GM19035 (cell line): ENCODE measurements at regions not wholly inside any gene's neighbourhood (a gene's known extent, or its start where the extent isn't known, plus 50 kb on each side); places are given as distances from the start of the nearest gene placed in this dataset.

Experiments used
- ATAC-seq: cut with Tn5 transposase; IDR thresholded peaks from one replicate; pipeline ENCODE4 v1.9.1; 2021; ENCODE audit not compliant: unreplicated experiment

- ATAC-seq: no peak
Observed at GRCh38 chr2:235139956-235140800, 188.4 kb downstream of the SH3BP4 start.

- ATAC-seq: no peak
Observed at GRCh38 chr2:235140801-235141081, 188.9 kb downstream of the SH3BP4 start.

- ATAC-seq: no peak
Observed at GRCh38 chr2:235141411-235142128, 189.8 kb downstream of the SH3BP4 start.

- ATAC-seq: no peak
Observed at GRCh38 chr2:235142601-235143000, 190.8 kb downstream of the SH3BP4 start.

- ATAC-seq: no peak
Observed at GRCh38 chr2:235143789-235144188, 192.0 kb downstream of the SH3BP4 start.

- no peak for ATAC-seq
Observed at GRCh38 chr2:235144291-235144690, 192.5 kb downstream of the SH3BP4 start.

GRCh38 chr2:235146206-235146605 lies 194.4 kb downstream of the SH3BP4 start:
- no peak for ATAC-seq

GRCh38 chr2:235146871-235147565 lies 195.2 kb downstream of the SH3BP4 start:
- no peak for ATAC-seq

- no peak for ATAC-seq
Observed at GRCh38 chr2:235148201-235149170, 196.7 kb downstream of the SH3BP4 start.

- no peak for ATAC-seq
Observed at GRCh38 chr2:235149240-235149659, 197.4 kb downstream of the SH3BP4 start.

GRCh38 chr2:235149736-235150135 lies 197.9 kb downstream of the SH3BP4 start:
- no peak for ATAC-seq

GRCh38 chr2:235151152-235151551 lies 199.3 kb downstream of the SH3BP4 start:
- no peak for ATAC-seq

- ATAC-seq: no peak
Observed at GRCh38 chr2:235155163-235155562, 203.3 kb downstream of the SH3BP4 start.

- no peak for ATAC-seq
Observed at GRCh38 chr2:235156055-235156454, 204.2 kb downstream of the SH3BP4 start.

- ATAC-seq: no peak
Observed at GRCh38 chr2:235157746-235158482, 206.1 kb downstream of the SH3BP4 start.

- ATAC-seq: no peak
Observed at GRCh38 chr2:235160281-235160810, 208.5 kb downstream of the SH3BP4 start.

- no peak for ATAC-seq
Observed at GRCh38 chr2:235161565-235161964, 209.7 kb downstream of the SH3BP4 start.

GRCh38 chr2:235162082-235162836 lies 210.4 kb downstream of the SH3BP4 start:
- ATAC-seq: no peak

GRCh38 chr2:235162837-235163197 lies 211.0 kb downstream of the SH3BP4 start:
- no peak for ATAC-seq
